Activated CD4-positive, alpha-beta T cell treated with anti-CD3 and anti-CD28 coated beads, Interleukin-2, amount 10 ng/mL, durations not matched to agents 7 days and 5 days (primary cell): ENCODE measurements at regions not wholly inside any gene's neighbourhood (a gene's known extent, or its start where the extent isn't known, plus 50 kb on each side); places are given as distances from the start of the nearest gene placed in this dataset.

ENCODE experiments used
- CTCF ChIA-PET: fragments of 350-600 bp; sonication (Branson Sonifier 250); formaldehyde crosslinking; loops from one replicate; lab custom pipeline; 2021; ENCODE audit warnings: antibody characterized with exemption; lab: Charles Lee
- POLR2A ChIA-PET: fragments of 350-600 bp; sonication (Branson Sonifier 250); formaldehyde crosslinking; loops from one replicate; lab custom pipeline; 2021; ENCODE audit warnings: antibody characterized with exemption; lab: Charles Lee
- DNase-seq: peaks from one replicate; pipeline ENCODE4 v3.0.0-alpha.2; 2020
- H3K27ac Mint-ChIP-seq: one replicate; pipeline ENCODE4 v1.8.0; 2021; ENCODE audit warnings: mild to moderate bottlenecking, moderate library complexity, mixed read lengths
- H3K27me3 Mint-ChIP-seq: one replicate; pipeline ENCODE4 v1.8.0; 2021; ENCODE audit warnings: mixed read lengths
- H3K36me3 Mint-ChIP-seq: one replicate; pipeline ENCODE4 v1.8.0; 2021; ENCODE audit warnings: low read depth, mixed read lengths
- H3K4me1 Mint-ChIP-seq: one replicate; pipeline ENCODE4 v1.8.0; 2021; ENCODE audit warnings: mixed read lengths
- H3K4me3 Mint-ChIP-seq: one replicate; pipeline ENCODE4 v1.8.0; 2021; ENCODE audit warnings: mild to moderate bottlenecking, moderate library complexity, mixed read lengths
- H3K9me3 Mint-ChIP-seq: one replicate; pipeline ENCODE4 v1.8.0; 2021; ENCODE audit warnings: mixed read lengths

DNA sequence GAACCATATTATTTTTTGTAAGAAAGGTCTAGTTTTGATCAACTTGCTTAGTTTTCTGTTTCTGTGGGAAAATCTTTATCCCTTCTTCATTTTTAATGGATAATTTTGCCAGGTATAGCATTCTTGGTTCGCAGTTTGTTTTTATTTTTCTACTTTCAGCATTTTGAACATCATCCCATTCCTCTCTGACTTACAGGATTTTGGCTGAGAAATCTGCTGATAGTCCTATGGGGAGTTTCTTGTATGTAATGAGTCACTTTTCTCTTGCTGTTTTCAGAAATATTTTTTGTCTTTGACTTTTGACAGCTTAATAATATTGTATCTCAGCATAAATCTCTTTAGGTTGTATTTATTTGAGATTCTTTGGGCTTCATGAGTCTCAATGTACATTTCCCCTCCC is 389.1 kb downstream of the PBX1 start:
- CTCF ChIA-PET = no interaction called here
- Mint-ChIP-seq H3K4me3 (no peak overlapping the region), H3K4me1 (no peaks in the 10 kb centered on the region), H3K27me3 (no peaks in the 10 kb centered on the region), H3K27ac (no peak overlapping the region), H3K9me3 (peaks cover 6% of the 10 kb centered on the region), H3K36me3 (no peaks in the 10 kb centered on the region)
- POLR2A ChIA-PET = no interaction called here
- DNase-seq = no peak

- Mint-ChIP-seq H3K9me3 (peaks cover 2% of the 10 kb centered on the region), H3K27ac (no peak overlapping the region), H3K36me3 (no peaks in the 10 kb centered on the region), H3K4me1 (no peaks in the 10 kb centered on the region), H3K27me3 (no peaks in the 10 kb centered on the region), H3K4me3 (no peak overlapping the region)
- ChIA-PET POLR2A (no interaction called here), CTCF (no interaction called here)
- DNase-seq = no peak
Measured at GRCh38 chr1:164937291-164937690, 378.3 kb downstream of the PBX1 start.

GRCh38 chr1:164932580-164932979 is 373.6 kb downstream of the PBX1 start:
- no peak for DNase-seq
- CTCF ChIA-PET = interaction anchor here (1.8 kb wide), 1 partner anchor 18 kb away, joined by 4 read pairs; no protein-coding TSS in a partner anchor
- H3K4me1 Mint-ChIP-seq = no peaks in the 10 kb centered on the region
- H3K9me3 Mint-ChIP-seq = no peaks in the 10 kb centered on the region
- POLR2A ChIA-PET = no interaction called here
- no peak overlapping the region for H3K27ac Mint-ChIP-seq
- no peaks in the 10 kb centered on the region for H3K36me3 Mint-ChIP-seq
- H3K27me3 Mint-ChIP-seq = no peaks in the 10 kb centered on the region
- H3K4me3 Mint-ChIP-seq = no peak overlapping the region

GRCh38 chr1:164930833-164931232 is 371.8 kb downstream of the PBX1 start:
- Mint-ChIP-seq H3K4me3 (no peak overlapping the region), H3K27me3 (no peaks in the 10 kb centered on the region), H3K9me3 (no peaks in the 10 kb centered on the region), H3K27ac (no peak overlapping the region), H3K4me1 (no peaks in the 10 kb centered on the region), H3K36me3 (no peaks in the 10 kb centered on the region)
- DNase-seq = no peak
- ChIA-PET CTCF (no interaction called here), POLR2A (no interaction called here)

GRCh38 chr1:164930241-164930640 is 371.3 kb downstream of the PBX1 start:
- POLR2A ChIA-PET = no interaction called here
- Mint-ChIP-seq H3K27ac (no peak overlapping the region), H3K9me3 (no peaks in the 10 kb centered on the region), H3K27me3 (no peaks in the 10 kb centered on the region), H3K36me3 (no peaks in the 10 kb centered on the region), H3K4me1 (no peaks in the 10 kb centered on the region), H3K4me3 (no peak overlapping the region)
- CTCF ChIA-PET = interaction anchor here (0.6 kb wide), 1 partner anchor 1322 kb away, joined by 4 read pairs; no protein-coding TSS in a partner anchor
- DNase-seq = no peak

- H3K9me3 Mint-ChIP-seq = no peaks in the 10 kb centered on the region
- ChIA-PET CTCF (no interaction called here), POLR2A (no interaction called here)
- no peaks in the 10 kb centered on the region for H3K4me1 Mint-ChIP-seq
- no peak overlapping the region for H3K4me3 Mint-ChIP-seq
- H3K27me3 Mint-ChIP-seq = no peaks in the 10 kb centered on the region
- no peak overlapping the region for H3K27ac Mint-ChIP-seq
- no peaks in the 10 kb centered on the region for H3K36me3 Mint-ChIP-seq
- DNase-seq = no peak
Measured at GRCh38 chr1:164928232-164928812, 369.3 kb downstream of the PBX1 start.

DNA sequence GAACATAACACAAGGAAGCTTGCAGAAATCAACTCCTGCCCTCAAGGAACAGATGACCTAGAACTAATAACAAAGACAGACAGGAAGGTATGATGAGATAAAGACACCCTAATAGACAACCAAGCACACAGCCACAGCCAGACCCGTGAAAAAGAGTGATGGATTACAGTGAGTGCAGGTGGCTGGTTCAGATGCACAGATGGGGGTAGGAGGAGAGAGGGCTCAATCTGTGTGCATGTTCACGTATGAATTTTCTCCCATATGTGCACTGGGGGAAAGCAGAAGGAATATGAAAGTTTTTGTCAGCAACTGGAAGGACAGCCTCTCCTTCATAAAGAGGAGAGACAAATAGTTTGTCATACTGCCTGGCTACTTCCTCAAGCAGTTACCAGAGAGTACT is 367.1 kb downstream of the PBX1 start:
- no peaks in the 10 kb centered on the region for H3K4me1 Mint-ChIP-seq
- ChIA-PET POLR2A (no interaction called here), CTCF (no interaction called here)
- H3K9me3 Mint-ChIP-seq = no peaks in the 10 kb centered on the region
- no peaks in the 10 kb centered on the region for H3K27me3 Mint-ChIP-seq
- DNase-seq = no peak
- H3K27ac Mint-ChIP-seq = no peak overlapping the region
- no peak overlapping the region for H3K4me3 Mint-ChIP-seq
- H3K36me3 Mint-ChIP-seq = no peaks in the 10 kb centered on the region

GRCh38 chr1:164922585-164922984 is 363.6 kb downstream of the PBX1 start:
- no peak overlapping the region for H3K27ac Mint-ChIP-seq
- H3K4me1 Mint-ChIP-seq = no peaks in the 10 kb centered on the region
- ChIA-PET POLR2A (no interaction called here), CTCF (no interaction called here)
- no peak for DNase-seq
- no peaks in the 10 kb centered on the region for H3K27me3 Mint-ChIP-seq
- no peaks in the 10 kb centered on the region for H3K9me3 Mint-ChIP-seq
- no peak overlapping the region for H3K4me3 Mint-ChIP-seq
- H3K36me3 Mint-ChIP-seq = no peaks in the 10 kb centered on the region

DNA sequence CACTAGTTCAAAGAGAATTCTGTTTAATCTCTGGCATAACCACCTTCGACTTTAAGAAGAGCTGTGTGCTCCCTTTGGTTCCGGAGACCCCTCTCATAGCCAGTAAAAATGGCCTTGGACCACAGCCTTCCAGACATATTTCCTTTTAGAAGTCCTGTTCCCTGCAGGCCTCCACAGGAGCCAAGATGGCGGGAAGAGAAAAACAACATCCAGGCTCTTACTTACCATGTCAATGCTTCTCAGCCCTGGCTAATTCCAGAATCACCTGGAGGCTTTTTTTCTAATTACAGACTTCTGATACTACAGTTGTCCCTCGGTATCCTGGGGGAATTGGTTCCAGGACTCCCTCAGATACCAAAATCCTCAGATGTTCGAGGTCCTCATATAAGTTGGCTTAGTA is 362.5 kb downstream of the PBX1 start:
- H3K27ac Mint-ChIP-seq = no peak overlapping the region
- POLR2A ChIA-PET = no interaction called here
- H3K9me3 Mint-ChIP-seq = no peaks in the 10 kb centered on the region
- DNase-seq = no peak
- CTCF ChIA-PET = interaction anchor here (0.5 kb wide), 1 partner anchor 66 kb away, joined by 3 read pairs; no protein-coding TSS in a partner anchor
- H3K27me3 Mint-ChIP-seq = no peaks in the 10 kb centered on the region
- no peaks in the 10 kb centered on the region for H3K4me1 Mint-ChIP-seq
- no peaks in the 10 kb centered on the region for H3K36me3 Mint-ChIP-seq
- no peak overlapping the region for H3K4me3 Mint-ChIP-seq

DNA sequence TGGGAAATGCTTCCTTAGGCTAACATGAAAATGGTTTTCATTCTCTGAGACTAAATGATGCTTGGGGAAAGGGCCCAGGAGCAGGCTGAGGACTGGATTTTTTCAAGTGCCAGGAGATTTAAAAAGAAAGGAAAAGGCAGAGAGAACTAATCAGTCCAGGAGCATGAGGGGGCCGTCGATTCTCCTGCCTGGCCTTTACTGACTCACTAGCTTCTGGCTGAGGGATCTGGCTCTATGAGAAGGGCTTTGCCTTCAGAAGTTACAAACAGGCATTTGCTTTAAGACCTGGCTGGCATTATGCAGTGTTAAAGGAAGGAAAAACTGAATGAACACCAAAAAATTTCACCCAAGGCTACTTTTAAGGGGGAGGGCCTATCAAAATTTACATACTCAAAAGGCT is 359.2 kb downstream of the PBX1 start:
- Mint-ChIP-seq H3K9me3 (no peaks in the 10 kb centered on the region), H3K36me3 (no peaks in the 10 kb centered on the region), H3K4me1 (no peaks in the 10 kb centered on the region), H3K27ac (no peak overlapping the region), H3K4me3 (no peak overlapping the region), H3K27me3 (no peaks in the 10 kb centered on the region)
- CTCF ChIA-PET = no interaction called here
- no peak for DNase-seq
- POLR2A ChIA-PET = no interaction called here

GRCh38 chr1:164914208-164914607 is 355.2 kb downstream of the PBX1 start:
- ChIA-PET CTCF (interaction anchor here (1.8 kb wide), 1 partner anchor 18 kb away, joined by 4 read pairs; no protein-coding TSS in a partner anchor), POLR2A (no interaction called here)
- no peak overlapping the region for H3K4me3 Mint-ChIP-seq
- H3K4me1 Mint-ChIP-seq = no peaks in the 10 kb centered on the region
- no peaks in the 10 kb centered on the region for H3K27me3 Mint-ChIP-seq
- H3K9me3 Mint-ChIP-seq = no peaks in the 10 kb centered on the region
- no peak for DNase-seq
- no peak overlapping the region for H3K27ac Mint-ChIP-seq
- H3K36me3 Mint-ChIP-seq = no peaks in the 10 kb centered on the region

GRCh38 chr1:164912290-164912689 is 353.3 kb downstream of the PBX1 start:
- Mint-ChIP-seq H3K4me1 (no peaks in the 10 kb centered on the region), H3K4me3 (no peak overlapping the region), H3K9me3 (no peaks in the 10 kb centered on the region), H3K27me3 (no peaks in the 10 kb centered on the region), H3K27ac (no peak overlapping the region), H3K36me3 (no peaks in the 10 kb centered on the region)
- POLR2A ChIA-PET = no interaction called here
- CTCF ChIA-PET = no interaction called here
- no peak for DNase-seq

DNA sequence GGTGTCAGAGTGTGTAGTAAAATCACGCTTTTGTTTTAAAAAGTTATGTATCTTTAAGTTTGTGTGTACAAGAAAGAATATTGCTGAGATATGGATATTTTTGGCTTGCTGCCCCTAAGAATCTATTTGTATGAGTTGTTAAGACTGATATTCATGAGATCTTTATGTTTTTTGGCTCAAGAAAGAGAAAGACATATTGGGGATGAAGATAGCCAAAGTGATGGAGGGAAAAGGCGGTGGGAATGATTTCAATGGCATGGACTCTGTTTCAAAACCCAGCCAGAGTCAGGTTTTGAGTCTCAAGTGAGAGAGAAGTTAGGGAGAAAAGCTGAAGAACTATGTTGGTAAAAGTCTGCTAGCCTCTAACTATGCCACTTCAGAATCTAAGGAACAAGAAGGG is 351.7 kb downstream of the PBX1 start:
- Mint-ChIP-seq H3K4me3 (no peak overlapping the region), H3K36me3 (no peaks in the 10 kb centered on the region), H3K27me3 (no peaks in the 10 kb centered on the region), H3K9me3 (no peaks in the 10 kb centered on the region), H3K27ac (no peak overlapping the region), H3K4me1 (no peaks in the 10 kb centered on the region)
- ChIA-PET CTCF (no interaction called here), POLR2A (no interaction called here)
- no peak for DNase-seq

GRCh38 chr1:164907666-164908065 is 348.7 kb downstream of the PBX1 start:
- DNase-seq = no peak
- Mint-ChIP-seq H3K27ac (no peak overlapping the region), H3K27me3 (no peaks in the 10 kb centered on the region), H3K4me1 (no peaks in the 10 kb centered on the region), H3K36me3 (no peaks in the 10 kb centered on the region), H3K9me3 (no peaks in the 10 kb centered on the region), H3K4me3 (no peak overlapping the region)
- ChIA-PET CTCF (no interaction called here), POLR2A (no interaction called here)
